Adrenal gland (tissue), 9 donors: ENCODE measurements at regions not wholly inside any gene's neighbourhood (a gene's known extent, or its start where the extent isn't known, plus 50 kb on each side); places are given as distances from the start of the nearest gene placed in this dataset.
A peak's percentile ranks its signal among the peaks of the same experiment; 100 is the strongest.

Experiments used
- DNase-seq, 7 donors: peaks; one replicate each; pipeline ENCODE4 v3.0.0-alpha.2; 2019 to 2020
- H3K27ac ChIP-seq, 5 donors: fragments of 200-600 bp; sonication (generic) in 4 of 5; 1 replicate in 3 of 5; 2 replicates in 2 of 5; pipeline versions ENCODE4 v1.5.1 to v1.8.0; 2016 to 2020; ENCODE audit warnings: mild to moderate bottlenecking in 1 of 5
- H3K27me3 ChIP-seq: fragments of 200-600 bp; 2 replicates; pipeline ENCODE4 v1.8.0; 2021
- H3K36me3 ChIP-seq, 2 donors: fragments of 200-600 bp; replicated peaks in 1 of 2; 1 replicate in 1 of 2; 2 replicates in 1 of 2; pipeline versions ENCODE4 v1.5.1 to v1.8.0; 2018 to 2022
- H3K4me1 ChIP-seq, 2 donors: fragments of 200-600 bp; replicated peaks in 1 of 2; 1 replicate in 1 of 2; 2 replicates in 1 of 2; pipeline versions ENCODE4 v1.5.1 to v1.8.0; 2018 to 2021
- H3K4me3 ChIP-seq, 4 donors: fragments of 200-600 bp; sonication (generic) in 3 of 4; one replicate each; pipeline ENCODE4 v1.5.1; 2016 to 2018
- H3K9me3 ChIP-seq, 3 donors: fragments of 200-600 bp; sonication (generic) in 1 of 3; replicated peaks in 1 of 3; 1 replicate in 2 of 3; 2 replicates in 1 of 3; pipeline versions ENCODE4 v1.5.1 to v1.8.0; 2016 to 2021
- CTCF ChIP-seq, 6 experiments: fragments of 450-650 bp in 4 of 6; fragments of 200-600 bp in 2 of 6; sonication (generic) in 1 of 6; IDR thresholded peaks; 1 replicate in 5 of 6; 2 replicates in 1 of 6; pipeline versions ENCODE4 v1.5.1 to v1.8.0; 2016 to 2021; ENCODE audit warnings: antibody characterized with exemption in 6 of 6, mild to moderate bottlenecking in 2 of 6, moderate library complexity in 1 of 6
- POLR2A ChIP-seq, 2 donors: fragments of 450-650 bp; IDR thresholded peaks; one replicate each; pipeline ENCODE4 v1.6.1; 2017; ENCODE audit warnings: antibody characterized with exemption in 2 of 2, mild to moderate bottlenecking in 2 of 2, moderate library complexity in 1 of 2
- WGBS, 4 donors: extraction: QIAGEN DNeasy Blood & Tissue Kit in 2 of 4; methylation state at CpG; one replicate each; pipeline versions ENCODE4 v1.1.5 to v1.1.7; 2013 to 2017; 5-methylcytosine and 5-hydroxymethylcytosine counted together
- intact Hi-C, 2 donors: fragments of 100-400 bp; cut with DNase I; formaldehyde crosslinking; loops; one replicate each; pipeline versions ENCODE4 v1.14.1 to v1.15.0; 2022 to 2023
- donor health status: healthy with polysubstance abuse.
- donor health status: Bipolar disorder and iron deficiency.
- donor health status: DM: yes; HTN: yes; CAD: no.
- donor health status: DM: no; HTN: no; CAD: no.
- donor health status: DM: no; HTN: no; CAD: no.

DNA sequence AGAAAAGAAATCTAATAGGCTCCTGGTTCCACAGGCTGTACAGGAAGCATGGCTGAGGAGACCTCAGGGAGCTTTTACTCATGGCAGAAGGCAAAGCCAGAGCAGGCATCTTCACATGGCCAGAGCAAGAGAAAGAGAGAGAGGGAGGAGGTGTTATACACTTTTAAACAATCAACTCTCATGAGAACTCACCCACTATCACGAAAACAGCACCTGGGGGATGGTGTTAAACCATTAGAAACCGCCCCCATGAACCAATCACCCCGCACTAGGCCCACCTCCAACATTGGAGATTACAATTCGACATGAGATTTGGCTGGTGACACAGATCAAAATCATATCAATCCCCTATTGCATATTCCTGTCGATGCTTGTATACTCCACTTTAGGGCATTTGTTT is 93.5 kb downstream of the MRPL39 start:
- TF ChIP-seq POLR2A (IDR thresholded peaks at IDR 0.05), result no peak
- no peak for TF ChIP-seq CTCF (IDR thresholded peaks at IDR 0.05)
- Histone ChIP-seq H3K4me3 (no peak overlapping the region), H3K27me3 (no peaks in the 10 kb centered on the region), H3K27ac (no peak overlapping the region), H3K36me3 (no peaks in the 10 kb centered on the region), H3K9me3 (no peaks in the 10 kb centered on the region), H3K4me1 (no peaks in the 10 kb centered on the region)
- intact Hi-C loops, result no loop called here
- WGBS, 4 donors, result 86 to 97% (median 91%) methylated on average over 5 of the region's 5 CpGs
- DNase-seq, result no peak

DNA sequence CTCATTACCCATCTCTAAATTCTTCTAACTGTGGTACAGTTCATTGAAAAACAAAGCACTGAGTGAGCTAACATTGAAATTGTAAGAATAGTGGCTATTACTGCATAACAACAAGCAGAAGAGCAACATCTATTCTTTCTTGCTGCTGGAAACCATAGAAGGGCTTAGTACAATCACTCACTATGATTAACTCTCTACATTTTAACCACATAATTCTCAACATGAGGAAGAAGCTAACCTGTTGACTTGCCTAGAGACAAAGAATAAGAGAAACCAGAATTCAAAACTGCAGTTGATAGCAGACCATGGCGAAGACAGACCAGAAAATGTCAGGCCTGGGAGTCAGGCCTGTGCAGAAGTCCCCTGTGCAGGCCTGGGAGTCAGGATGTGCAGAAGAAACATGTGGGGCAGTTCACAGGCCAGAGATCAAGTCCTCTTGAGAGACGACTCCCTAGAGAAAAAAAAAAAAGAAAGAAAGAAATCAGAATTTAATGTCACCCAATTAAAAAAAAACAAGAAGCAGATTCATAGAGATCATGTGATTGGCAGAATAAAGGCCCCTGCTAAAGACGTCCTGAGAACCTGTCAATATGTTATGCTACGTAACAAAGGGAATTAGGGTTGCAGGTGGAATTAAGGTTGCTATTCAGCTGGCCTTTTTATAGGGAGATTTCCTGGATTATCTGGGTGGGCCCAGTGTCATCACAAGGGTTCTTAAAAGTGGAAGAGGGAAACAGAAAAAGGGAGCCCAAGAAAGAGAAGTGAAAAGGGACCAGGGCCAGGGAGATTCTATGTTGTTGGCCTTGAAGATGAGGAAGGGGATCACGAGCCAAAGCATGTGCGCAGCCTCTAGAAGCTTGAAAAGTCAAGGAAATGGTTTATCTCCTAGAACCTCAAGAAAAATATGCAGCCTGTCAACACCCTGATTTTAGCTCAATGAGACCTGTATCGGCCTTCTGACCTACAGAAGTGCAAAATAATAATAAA is 94.9 kb downstream of the MRPL39 start:
- no peak overlapping the region for H3K27ac ChIP-seq
- TF ChIP-seq CTCF (IDR thresholded peaks at IDR 0.05), result no peak
- no peak for TF ChIP-seq POLR2A (IDR thresholded peaks at IDR 0.05)
- intact Hi-C loops, result no loop called here
- no peaks in the 10 kb centered on the region for H3K9me3 ChIP-seq
- 69 to 80% (median 72%) methylated on average over 7 of the region's 7 CpGs for WGBS, 4 donors
- H3K27me3 ChIP-seq, result no peaks in the 10 kb centered on the region
- no peak overlapping the region for H3K4me3 ChIP-seq
- DNase-seq, result peak in 4 of 7 donors; percentile 16 to 32 (median 20)
- no peaks in the 10 kb centered on the region for H3K4me1 ChIP-seq
- no peaks in the 10 kb centered on the region for H3K36me3 ChIP-seq

DNA sequence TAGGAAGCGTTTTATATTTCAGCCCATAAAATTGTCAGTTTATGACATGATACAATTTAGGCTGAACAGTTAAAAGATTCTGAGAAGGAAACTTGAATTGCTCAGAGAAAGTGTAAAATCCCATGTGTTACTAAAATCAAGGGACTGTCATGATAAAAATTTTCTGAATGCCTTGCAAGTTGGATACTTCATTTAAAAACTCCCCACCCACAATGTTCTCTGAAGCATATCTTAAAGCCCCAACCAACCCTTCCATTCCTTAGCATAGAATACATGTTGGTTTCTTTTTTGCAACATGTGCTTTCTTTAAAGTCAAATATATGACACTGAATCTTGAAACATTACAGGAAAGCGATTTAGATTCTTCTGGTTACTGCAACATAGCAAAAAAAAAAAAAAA is 97.4 kb downstream of the MRPL39 start:
- Histone ChIP-seq H3K27me3 (no peaks in the 10 kb centered on the region), H3K27ac (no peak overlapping the region), H3K4me1 (no peaks in the 10 kb centered on the region), H3K4me3 (no peak overlapping the region), H3K36me3 (no peaks in the 10 kb centered on the region), H3K9me3 (no peaks in the 10 kb centered on the region)
- WGBS, 4 donors, result 38 to 49% (median 47%) methylated on average over 2 of the region's 2 CpGs
- DNase-seq, result no peak
- TF ChIP-seq CTCF (IDR thresholded peaks at IDR 0.05) (no peak), POLR2A (IDR thresholded peaks at IDR 0.05) (no peak)
- intact Hi-C loops, result no loop called here

DNA sequence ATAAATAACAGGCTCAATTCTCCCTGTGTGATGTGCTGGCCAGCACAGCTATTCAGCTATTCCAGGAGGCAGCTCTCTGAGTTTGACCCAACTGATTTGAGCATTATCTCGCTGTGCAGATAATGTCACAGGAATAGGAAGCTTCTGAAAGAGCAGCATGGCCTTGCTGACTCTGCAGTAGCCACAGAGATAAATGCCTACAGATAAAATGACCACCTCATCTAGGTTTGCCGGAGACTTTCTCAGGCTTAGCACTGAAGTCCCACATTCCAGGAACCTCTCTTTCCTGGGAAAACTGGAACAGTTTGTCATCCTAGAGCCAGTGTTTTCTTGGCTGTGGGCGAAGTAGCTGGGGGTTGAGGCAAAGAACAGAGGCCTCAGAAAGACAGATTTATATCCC is 98.9 kb downstream of the MRPL39 start:
- no peaks in the 10 kb centered on the region for H3K4me1 ChIP-seq
- DNase-seq, result no peak
- H3K27me3 ChIP-seq, result no peaks in the 10 kb centered on the region
- H3K4me3 ChIP-seq, result no peak overlapping the region
- H3K27ac ChIP-seq, result no peak overlapping the region
- WGBS, 4 donors, result 45 to 63% (median 50%) methylated on average over 3 of the region's 3 CpGs
- H3K9me3 ChIP-seq, result no peaks in the 10 kb centered on the region
- TF ChIP-seq CTCF (IDR thresholded peaks at IDR 0.05), result no peak
- no peak for TF ChIP-seq POLR2A (IDR thresholded peaks at IDR 0.05)
- intact Hi-C loops, result no loop called here
- H3K36me3 ChIP-seq, result no peaks in the 10 kb centered on the region
